ENCODE measurements at regions not wholly inside any gene's neighbourhood (a gene's known extent, or its start where the extent isn't known, plus 50 kb on each side); places are given as distances from the start of the nearest gene placed in this dataset.

GRCh38 chr13:63460462-63461090 is 2044.9 kb upstream of the PCDH20 start:
- Histone ChIP-seq H3K27me3 (no peaks in the 10 kb centered on the region), H3K4me1 (no peaks in the 10 kb centered on the region), H3K4me3 (no peak overlapping the region), H3K9me3 (peaks cover 7% of the 10 kb centered on the region), H3K36me3 (no peaks in the 10 kb centered on the region), H3K27ac (no peak overlapping the region)
- no peak for DNase-seq (ENCODE audit: low spot score in 2 of 2)
- TF ChIP-seq EP300 (IDR thresholded peaks at IDR 0.05) (no peak), POLR2AphosphoS5 (IDR thresholded peaks at IDR 0.05) (no peak), POLR2A (IDR thresholded peaks at IDR 0.05) (no peak)
- TF ChIP-seq, protein P1, sequence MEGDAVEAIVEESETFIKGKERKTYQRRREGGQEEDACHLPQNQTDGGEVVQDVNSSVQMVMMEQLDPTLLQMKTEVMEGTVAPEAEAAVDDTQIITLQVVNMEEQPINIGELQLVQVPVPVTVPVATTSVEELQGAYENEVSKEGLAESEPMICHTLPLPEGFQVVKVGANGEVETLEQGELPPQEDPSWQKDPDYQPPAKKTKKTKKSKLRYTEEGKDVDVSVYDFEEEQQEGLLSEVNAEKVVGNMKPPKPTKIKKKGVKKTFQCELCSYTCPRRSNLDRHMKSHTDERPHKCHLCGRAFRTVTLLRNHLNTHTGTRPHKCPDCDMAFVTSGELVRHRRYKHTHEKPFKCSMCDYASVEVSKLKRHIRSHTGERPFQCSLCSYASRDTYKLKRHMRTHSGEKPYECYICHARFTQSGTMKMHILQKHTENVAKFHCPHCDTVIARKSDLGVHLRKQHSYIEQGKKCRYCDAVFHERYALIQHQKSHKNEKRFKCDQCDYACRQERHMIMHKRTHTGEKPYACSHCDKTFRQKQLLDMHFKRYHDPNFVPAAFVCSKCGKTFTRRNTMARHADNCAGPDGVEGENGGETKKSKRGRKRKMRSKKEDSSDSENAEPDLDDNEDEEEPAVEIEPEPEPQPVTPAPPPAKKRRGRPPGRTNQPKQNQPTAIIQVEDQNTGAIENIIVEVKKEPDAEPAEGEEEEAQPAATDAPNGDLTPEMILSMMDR (IDR thresholded peaks at IDR 0.05): no peak
- 24% methylated on average over 2 of the region's 2 CpGs for WGBS

- TF ChIP-seq, protein P1 (IDR thresholded peaks at IDR 0.05): no peak
- TF ChIP-seq POLR2AphosphoS5 (IDR thresholded peaks at IDR 0.05): no peak
- no peak for TF ChIP-seq EP300 (IDR thresholded peaks at IDR 0.05)
- no peak for TF ChIP-seq POLR2A (IDR thresholded peaks at IDR 0.05)
- no peak overlapping the region for H3K27ac ChIP-seq
Observed at GRCh38 chr13:63457186-63457585, 2041.5 kb upstream of the PCDH20 start.

GRCh38 chr13:63455938-63456337 is 2040.3 kb upstream of the PCDH20 start:
- Histone ChIP-seq H3K9me3 (no peaks in the 10 kb centered on the region), H3K36me3 (no peaks in the 10 kb centered on the region), H3K4me1 (no peaks in the 10 kb centered on the region), H3K4me3 (no peak overlapping the region), H3K27me3 (no peaks in the 10 kb centered on the region), H3K27ac (no peak overlapping the region)
- WGBS: 94% methylated on average over 3 of the region's 3 CpGs
- DNase-seq (ENCODE audit: low spot score in 2 of 2): no peak
- TF ChIP-seq EP300 (IDR thresholded peaks at IDR 0.05) (no peak), POLR2AphosphoS5 (IDR thresholded peaks at IDR 0.05) (no peak), POLR2A (IDR thresholded peaks at IDR 0.05) (no peak)
- TF ChIP-seq, protein P1 (IDR thresholded peaks at IDR 0.05): no peak

More at GRCh38 chr13:63457186-63457585, 2041.5 kb upstream of the PCDH20 start:
- DNase-seq (ENCODE audit: low spot score in 2 of 2): no peak
- H3K27me3 ChIP-seq: no peaks in the 10 kb centered on the region
- 68% methylated on average over 1 of the region's 1 CpG for WGBS
- no peaks in the 10 kb centered on the region for H3K36me3 ChIP-seq
- no peak overlapping the region for H3K4me3 ChIP-seq
- no peaks in the 10 kb centered on the region for H3K9me3 ChIP-seq
- no peaks in the 10 kb centered on the region for H3K4me1 ChIP-seq

GRCh38 chr13:63449550-63449949 is 2033.9 kb upstream of the PCDH20 start:
- 11% methylated on average over 1 of the region's 1 CpG for WGBS
- no peak for TF ChIP-seq POLR2A (IDR thresholded peaks at IDR 0.05)
- TF ChIP-seq, protein P1 (IDR thresholded peaks at IDR 0.05): no peak
- TF ChIP-seq EP300 (IDR thresholded peaks at IDR 0.05): no peak
- TF ChIP-seq POLR2AphosphoS5 (IDR thresholded peaks at IDR 0.05): no peak
- no peaks in the 10 kb centered on the region for H3K27me3 ChIP-seq
- DNase-seq (ENCODE audit: low spot score in 2 of 2): no peak
- no peaks in the 10 kb centered on the region for H3K4me1 ChIP-seq
- H3K36me3 ChIP-seq: no peaks in the 10 kb centered on the region
- no peak overlapping the region for H3K27ac ChIP-seq
- no peak overlapping the region for H3K4me3 ChIP-seq
- no peaks in the 10 kb centered on the region for H3K9me3 ChIP-seq

GRCh38 chr13:63448692-63449091 is 2033.0 kb upstream of the PCDH20 start:
- no peak for TF ChIP-seq POLR2A (IDR thresholded peaks at IDR 0.05)
- TF ChIP-seq, protein P1 (IDR thresholded peaks at IDR 0.05): no peak
- Histone ChIP-seq H3K36me3 (no peaks in the 10 kb centered on the region), H3K27ac (no peak overlapping the region), H3K9me3 (no peaks in the 10 kb centered on the region), H3K4me1 (no peaks in the 10 kb centered on the region), H3K27me3 (no peaks in the 10 kb centered on the region), H3K4me3 (no peak overlapping the region)
- DNase-seq (ENCODE audit: low spot score in 2 of 2): no peak
- 85% methylated on average over 3 of the region's 3 CpGs for WGBS

Measured in suprapubic skin (tissue), 4 donors.